ENCODE measurements at regions not wholly inside any gene's neighbourhood (a gene's known extent, or its start where the extent isn't known, plus 50 kb on each side); places are given as distances from the start of the nearest gene placed in this dataset.

DNA sequence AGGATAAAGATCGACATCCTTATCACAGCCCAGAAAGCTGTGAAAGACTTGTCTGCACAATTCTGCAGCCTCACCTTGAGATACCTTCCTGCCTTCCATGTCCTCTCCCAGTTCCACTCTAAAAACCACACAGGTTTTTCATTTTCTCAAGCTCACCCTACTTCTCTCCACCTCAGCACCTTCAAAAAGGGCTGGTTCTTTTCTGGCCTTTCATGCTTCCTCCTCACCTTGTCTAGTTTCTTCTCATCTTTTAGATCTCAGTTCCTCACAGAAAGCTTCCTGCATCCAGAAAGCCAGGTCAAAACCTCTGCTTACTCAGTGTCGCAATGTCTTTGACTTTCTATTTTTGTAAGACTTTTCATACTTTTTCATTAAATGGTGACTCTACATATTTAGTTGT lies 140.2 kb upstream of the STT3B start:
- 63% methylated on average over 2 of the region's 2 CpGs for WGBS (ENCODE audit: insufficient coverage)
- TF ChIP-seq, protein P1, sequence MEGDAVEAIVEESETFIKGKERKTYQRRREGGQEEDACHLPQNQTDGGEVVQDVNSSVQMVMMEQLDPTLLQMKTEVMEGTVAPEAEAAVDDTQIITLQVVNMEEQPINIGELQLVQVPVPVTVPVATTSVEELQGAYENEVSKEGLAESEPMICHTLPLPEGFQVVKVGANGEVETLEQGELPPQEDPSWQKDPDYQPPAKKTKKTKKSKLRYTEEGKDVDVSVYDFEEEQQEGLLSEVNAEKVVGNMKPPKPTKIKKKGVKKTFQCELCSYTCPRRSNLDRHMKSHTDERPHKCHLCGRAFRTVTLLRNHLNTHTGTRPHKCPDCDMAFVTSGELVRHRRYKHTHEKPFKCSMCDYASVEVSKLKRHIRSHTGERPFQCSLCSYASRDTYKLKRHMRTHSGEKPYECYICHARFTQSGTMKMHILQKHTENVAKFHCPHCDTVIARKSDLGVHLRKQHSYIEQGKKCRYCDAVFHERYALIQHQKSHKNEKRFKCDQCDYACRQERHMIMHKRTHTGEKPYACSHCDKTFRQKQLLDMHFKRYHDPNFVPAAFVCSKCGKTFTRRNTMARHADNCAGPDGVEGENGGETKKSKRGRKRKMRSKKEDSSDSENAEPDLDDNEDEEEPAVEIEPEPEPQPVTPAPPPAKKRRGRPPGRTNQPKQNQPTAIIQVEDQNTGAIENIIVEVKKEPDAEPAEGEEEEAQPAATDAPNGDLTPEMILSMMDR (IDR thresholded peaks at IDR 0.05) = no peak
- intact Hi-C loops (cut with micrococcal nuclease) = no loop called here
- H3K4me3 Mint-ChIP-seq = no peak overlapping the region
- Histone ChIP-seq H3K36me3 (ENCODE audit: control insufficient read depth, insufficient read depth, low read length) (no peaks in the 10 kb centered on the region), H3K4me3 (ENCODE audit: low read length) (no peak overlapping the region), H3K4me1 (ENCODE audit: control insufficient read depth, insufficient read depth, low read length) (no peaks in the 10 kb centered on the region), H3K27me3 (ENCODE audit: control insufficient read depth, insufficient read depth, low read length) (no peaks in the 10 kb centered on the region), H3K27ac (ENCODE audit: low read length) (no peak overlapping the region), H3K9me3 (ENCODE audit: control insufficient read depth, insufficient read depth, low read length) (no peaks in the 10 kb centered on the region)
- DNase-seq (peak in 1 of 2 donors; percentile 8), ATAC-seq (no peak)
- no peak overlapping the region for H3K27ac Mint-ChIP-seq
- H3K9me3 Mint-ChIP-seq = no peaks in the 10 kb centered on the region
- no peaks in the 10 kb centered on the region for H3K36me3 Mint-ChIP-seq
- no peaks in the 10 kb centered on the region for H3K4me1 Mint-ChIP-seq
- H3K27me3 Mint-ChIP-seq (ENCODE audit: low read depth in 2 of 2) = peaks cover 0 to 5% of the 10 kb centered on the region in 2 donors

DNA sequence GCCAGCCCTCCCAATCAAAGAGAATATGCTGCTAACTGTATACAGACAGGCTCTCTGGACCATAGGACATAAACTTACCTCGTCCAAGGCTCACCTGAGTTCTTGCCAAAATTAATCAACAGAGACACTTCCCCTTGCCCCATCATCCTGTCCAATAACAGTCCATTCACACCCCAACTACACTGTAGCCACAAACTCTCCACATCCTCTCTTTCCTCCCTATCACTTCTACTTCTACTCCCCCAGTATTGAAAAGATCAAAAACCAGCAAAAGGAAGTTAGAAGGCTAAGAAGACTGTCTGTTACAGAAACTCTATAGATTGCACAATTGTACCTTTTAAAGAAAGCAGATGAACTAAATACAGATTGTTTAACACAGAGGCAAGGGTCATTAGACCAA lies 133.5 kb upstream of the STT3B start:
- H3K4me3 Mint-ChIP-seq = peak overlapping the region; percentile 2
- peaks cover 0 to 3% of the 10 kb centered on the region in 2 donors for H3K9me3 Mint-ChIP-seq
- peak in 1 of 2 donors; percentile 10 for DNase-seq
- peaks cover 14 to 28% of the 10 kb centered on the region in 2 donors for H3K4me1 Mint-ChIP-seq
- H3K27me3 Mint-ChIP-seq (ENCODE audit: low read depth in 2 of 2) = peaks cover 0 to 3% of the 10 kb centered on the region in 2 donors
- 0% methylated on average over 1 of the region's 1 CpG for WGBS (ENCODE audit: insufficient coverage)
- H3K4me1 ChIP-seq (ENCODE audit: control insufficient read depth, insufficient read depth, low read length) = peaks cover 3% of the 10 kb centered on the region
- TF ChIP-seq, protein P1 (IDR thresholded peaks at IDR 0.05) = no peak
- H3K27ac Mint-ChIP-seq = peak overlapping the region in 1 of 2 donors; percentile 12
- no peaks in the 10 kb centered on the region for H3K36me3 Mint-ChIP-seq
- H3K36me3 ChIP-seq (ENCODE audit: control insufficient read depth, insufficient read depth, low read length) = no peaks in the 10 kb centered on the region
- intact Hi-C loops (cut with micrococcal nuclease) = no loop called here
- no peak overlapping the region for H3K4me3 ChIP-seq (ENCODE audit: low read length)
- ATAC-seq = peak in 2 of 3 donors; percentile 53 to 55
- no peaks in the 10 kb centered on the region for H3K27me3 ChIP-seq (ENCODE audit: control insufficient read depth, insufficient read depth, low read length)
- no peak overlapping the region for H3K27ac ChIP-seq (ENCODE audit: low read length)
- no peaks in the 10 kb centered on the region for H3K9me3 ChIP-seq (ENCODE audit: control insufficient read depth, insufficient read depth, low read length)

DNA sequence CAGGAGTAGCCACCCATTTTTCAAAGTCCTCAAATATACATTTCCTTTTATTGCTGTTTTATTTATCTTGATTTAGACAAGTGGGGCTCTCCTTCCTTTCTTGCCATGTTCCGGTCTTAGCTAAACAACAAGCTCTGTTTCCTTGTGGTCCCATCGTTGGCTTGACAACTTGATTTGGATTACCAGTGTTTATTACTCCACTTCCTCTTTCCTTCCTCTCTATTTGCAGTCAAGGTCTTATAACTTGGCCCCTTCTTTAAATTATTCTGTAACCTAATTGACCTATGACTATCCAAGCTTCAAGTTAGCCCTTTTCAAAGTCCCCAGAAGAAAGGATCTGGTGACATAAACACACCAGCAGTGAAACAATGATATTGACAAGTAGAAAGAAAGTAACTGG lies 130.6 kb upstream of the STT3B start:
- Histone ChIP-seq H3K9me3 (ENCODE audit: control insufficient read depth, insufficient read depth, low read length) (no peaks in the 10 kb centered on the region), H3K36me3 (ENCODE audit: control insufficient read depth, insufficient read depth, low read length) (no peaks in the 10 kb centered on the region), H3K27me3 (ENCODE audit: control insufficient read depth, insufficient read depth, low read length) (no peaks in the 10 kb centered on the region), H3K4me3 (ENCODE audit: low read length) (no peak overlapping the region), H3K4me1 (ENCODE audit: control insufficient read depth, insufficient read depth, low read length) (peaks cover 3% of the 10 kb centered on the region), H3K27ac (ENCODE audit: low read length) (no peak overlapping the region)
- no peaks in the 10 kb centered on the region for H3K36me3 Mint-ChIP-seq
- intact Hi-C loops (cut with micrococcal nuclease) = no loop called here
- DNase-seq = no peak
- peaks cover 0 to 6% of the 10 kb centered on the region in 2 donors for H3K27me3 Mint-ChIP-seq (ENCODE audit: low read depth in 2 of 2)
- H3K4me3 Mint-ChIP-seq = no peak overlapping the region
- 44% methylated on average over 2 of the region's 2 CpGs for WGBS (ENCODE audit: insufficient coverage)
- H3K4me1 Mint-ChIP-seq = peaks cover 14 to 28% of the 10 kb centered on the region in 2 donors
- no peak overlapping the region for H3K27ac Mint-ChIP-seq
- TF ChIP-seq, protein P1 (IDR thresholded peaks at IDR 0.05) = no peak
- ATAC-seq = no peak
- peaks cover 0 to 3% of the 10 kb centered on the region in 2 donors for H3K9me3 Mint-ChIP-seq

GRCh38 chr3:31403197-31403596 lies 129.5 kb upstream of the STT3B start:
- intact Hi-C loops (cut with micrococcal nuclease) = no loop called here
- Mint-ChIP-seq H3K27ac (no peak overlapping the region), H3K4me1 (peaks cover 14 to 28% of the 10 kb centered on the region in 2 donors), H3K9me3 (peaks cover 0 to 3% of the 10 kb centered on the region in 2 donors), H3K4me3 (no peak overlapping the region), H3K36me3 (no peaks in the 10 kb centered on the region), H3K27me3 (ENCODE audit: low read depth in 2 of 2) (peaks cover 0 to 6% of the 10 kb centered on the region in 2 donors)
- no peaks in the 10 kb centered on the region for H3K9me3 ChIP-seq (ENCODE audit: control insufficient read depth, insufficient read depth, low read length)
- WGBS (ENCODE audit: insufficient coverage) = 100% methylated on average over 3 of the region's 3 CpGs
- H3K36me3 ChIP-seq (ENCODE audit: control insufficient read depth, insufficient read depth, low read length) = no peaks in the 10 kb centered on the region
- no peak for ATAC-seq
- DNase-seq = no peak
- no peak overlapping the region for H3K27ac ChIP-seq (ENCODE audit: low read length)
- peaks cover 3% of the 10 kb centered on the region for H3K4me1 ChIP-seq (ENCODE audit: control insufficient read depth, insufficient read depth, low read length)
- no peak overlapping the region for H3K4me3 ChIP-seq (ENCODE audit: low read length)
- H3K27me3 ChIP-seq (ENCODE audit: control insufficient read depth, insufficient read depth, low read length) = no peaks in the 10 kb centered on the region
- TF ChIP-seq, protein P1 (IDR thresholded peaks at IDR 0.05) = no peak
